ENCODE measurements at regions not wholly inside any gene's neighbourhood (a gene's known extent, or its start where the extent isn't known, plus 50 kb on each side); places are given as distances from the start of the nearest gene placed in this dataset.

DNA sequence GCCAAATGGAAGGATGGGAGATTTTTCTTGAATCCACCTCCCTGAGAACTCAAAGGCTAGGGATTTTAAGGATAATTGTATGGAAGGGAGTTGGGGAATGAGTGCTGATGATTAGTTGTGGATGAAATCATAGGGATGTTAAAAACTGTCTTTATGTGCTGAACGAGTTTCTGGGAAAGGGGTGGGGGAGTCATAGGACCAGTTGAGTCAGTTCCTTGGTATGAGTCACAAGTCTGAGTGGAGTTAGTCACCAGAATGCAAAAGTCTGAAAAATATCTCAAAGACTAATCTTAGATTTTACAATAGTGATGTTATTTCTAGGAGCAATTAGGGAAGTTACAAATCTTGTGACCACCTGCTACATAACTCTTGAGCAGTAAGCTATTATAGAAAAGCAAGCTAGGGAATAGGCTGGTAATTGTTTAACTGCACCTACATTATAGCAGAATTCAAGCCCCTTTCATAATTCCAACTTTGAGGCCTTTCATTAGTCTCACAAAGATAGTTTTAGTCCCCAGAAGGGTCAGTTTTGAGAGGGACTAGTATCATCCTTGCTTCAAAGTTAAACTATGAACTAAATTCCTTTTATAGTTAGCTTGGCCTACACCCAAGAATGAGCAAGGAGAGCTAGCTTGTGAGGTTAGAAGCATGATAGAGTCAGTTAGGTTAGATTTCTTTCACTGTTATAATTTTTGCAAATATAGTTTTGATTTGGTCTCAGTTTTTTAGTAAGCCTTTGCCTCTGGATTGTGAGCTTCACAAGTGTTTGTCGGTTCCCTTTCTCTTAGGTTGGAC lies 668.0 kb downstream of the ETS1 start:
- DNase-seq: peak; percentile 20

DNA sequence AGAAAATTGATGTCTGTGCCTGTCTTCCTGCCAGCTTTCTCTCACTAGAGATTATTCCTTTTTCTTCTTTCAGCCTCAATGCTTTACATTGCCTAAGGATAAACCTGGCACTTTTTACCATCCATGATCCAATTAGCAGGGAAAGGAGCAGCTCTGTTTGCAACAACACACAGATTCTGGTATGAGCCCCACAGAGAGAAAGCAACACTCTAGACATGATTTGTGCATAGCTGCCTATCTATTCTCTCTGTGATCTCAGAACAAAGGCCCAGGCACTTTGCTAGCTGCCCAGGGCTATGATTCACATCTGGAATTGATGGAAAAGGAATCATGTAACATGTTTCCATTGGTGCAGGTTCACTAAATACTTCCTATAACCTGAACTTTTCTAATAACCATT lies 685.0 kb downstream of the ETS1 start:
- no peak for DNase-seq

DNA sequence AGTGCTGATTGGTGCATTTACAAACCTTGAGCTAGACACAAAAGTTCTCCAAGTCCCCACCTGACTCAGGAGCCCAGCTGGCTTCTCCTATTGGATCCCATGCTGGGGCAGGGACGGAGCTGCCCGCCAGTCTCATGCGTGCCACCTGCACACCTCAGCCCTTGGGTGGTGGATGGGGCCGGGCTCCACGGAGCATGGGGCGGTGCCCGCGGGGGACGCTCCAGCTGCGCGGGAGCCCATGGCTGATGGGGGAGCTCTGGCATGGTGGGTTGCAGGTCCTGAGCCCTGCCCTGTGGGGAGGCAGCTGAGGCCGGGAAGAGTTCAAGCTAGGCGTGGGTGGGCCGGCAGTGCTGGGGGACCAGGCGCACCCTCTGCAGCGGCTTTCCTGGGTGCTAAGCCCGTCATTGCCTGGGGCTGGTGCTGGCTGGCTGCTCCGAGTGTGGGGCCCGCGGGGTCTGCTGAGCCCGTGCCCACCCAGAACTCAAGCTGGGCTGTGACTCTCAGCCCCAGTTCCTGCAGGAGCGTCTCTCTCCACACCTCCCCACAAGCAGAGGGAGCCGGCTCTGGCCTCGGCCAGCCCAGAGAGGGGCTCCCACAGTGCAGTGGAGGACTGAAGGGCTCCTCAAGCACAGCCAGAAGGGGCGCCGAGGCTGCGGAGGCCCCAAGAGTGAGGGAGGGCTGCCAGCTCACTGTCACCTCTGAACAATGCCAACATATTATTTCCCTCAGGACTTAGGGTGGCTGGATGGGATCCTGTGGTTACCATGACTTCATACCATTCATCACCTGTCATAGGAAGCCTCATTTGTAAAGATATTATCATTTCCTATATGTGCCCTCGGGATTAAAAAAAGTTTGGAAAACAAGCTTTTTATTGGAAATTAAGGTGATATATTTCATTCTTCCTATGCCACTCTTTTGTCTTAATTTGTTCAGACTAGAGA lies 688.7 kb downstream of the ETS1 start:
- no peak for DNase-seq

DNA sequence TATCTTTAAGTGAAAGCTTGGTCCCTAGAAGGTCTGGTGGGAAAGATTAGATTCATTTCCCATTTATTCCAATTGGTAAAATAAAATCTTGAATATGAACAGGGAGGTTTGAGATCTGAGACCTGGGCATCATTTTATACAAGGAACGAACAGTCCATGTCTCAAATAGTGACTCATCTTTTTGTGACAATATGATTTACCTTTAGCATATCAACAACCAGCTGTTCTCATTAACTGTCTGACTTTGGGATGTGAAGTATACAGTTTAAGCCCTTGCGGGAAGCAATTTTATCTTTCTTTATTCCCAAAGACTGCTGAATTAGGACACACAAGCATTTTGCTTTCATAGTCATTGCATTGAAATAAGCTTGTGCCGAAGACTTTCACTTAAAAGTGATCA lies 691.6 kb downstream of the ETS1 start:
- no peak for DNase-seq

DNA sequence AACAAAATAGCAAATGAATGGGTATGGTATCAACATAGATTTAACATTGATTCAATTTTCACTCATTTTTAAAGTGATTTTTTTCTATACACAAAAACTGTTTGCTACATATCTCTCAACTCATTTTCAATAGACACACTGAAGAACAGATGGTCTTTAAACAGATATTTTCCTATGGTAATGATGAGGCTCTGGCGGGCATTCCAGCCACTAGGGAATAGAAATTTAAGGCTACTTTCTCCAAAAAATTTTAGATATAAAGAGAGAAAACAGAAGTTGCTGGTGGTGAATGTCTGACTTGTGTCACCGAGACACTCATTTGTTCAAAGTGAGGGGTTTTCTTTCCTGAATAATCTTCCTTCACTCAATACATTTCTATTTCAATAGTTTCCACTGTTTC lies 693.0 kb downstream of the ETS1 start:
- DNase-seq: no peak

DNA sequence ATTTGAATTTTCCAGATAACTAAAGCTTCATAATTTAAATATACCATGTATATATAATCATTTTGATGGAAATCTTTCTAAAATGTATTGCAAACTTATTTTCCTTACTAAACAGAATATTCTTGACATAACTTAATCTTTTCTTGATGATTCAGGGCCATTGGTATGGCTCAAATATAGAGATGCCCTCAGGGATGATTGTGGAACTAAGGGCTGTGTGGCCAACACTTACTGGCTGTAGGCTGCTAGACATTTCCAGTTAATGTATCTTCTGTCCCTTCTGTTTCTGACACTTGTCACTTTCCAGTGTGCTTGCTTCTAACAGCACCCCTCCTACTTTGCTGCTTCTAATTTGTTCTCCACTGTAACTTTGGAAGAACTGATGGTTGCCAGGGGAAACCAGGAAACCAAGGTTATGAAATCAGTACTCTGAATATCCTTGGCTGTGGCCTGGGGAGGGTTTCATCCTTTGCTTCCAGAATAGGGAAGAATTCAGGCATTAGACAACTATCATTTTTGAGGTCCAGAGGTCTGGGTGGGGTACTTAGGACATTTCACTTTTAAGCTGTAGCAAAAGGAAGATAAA lies 697.2 kb downstream of the ETS1 start:
- DNase-seq: no peak

DNA sequence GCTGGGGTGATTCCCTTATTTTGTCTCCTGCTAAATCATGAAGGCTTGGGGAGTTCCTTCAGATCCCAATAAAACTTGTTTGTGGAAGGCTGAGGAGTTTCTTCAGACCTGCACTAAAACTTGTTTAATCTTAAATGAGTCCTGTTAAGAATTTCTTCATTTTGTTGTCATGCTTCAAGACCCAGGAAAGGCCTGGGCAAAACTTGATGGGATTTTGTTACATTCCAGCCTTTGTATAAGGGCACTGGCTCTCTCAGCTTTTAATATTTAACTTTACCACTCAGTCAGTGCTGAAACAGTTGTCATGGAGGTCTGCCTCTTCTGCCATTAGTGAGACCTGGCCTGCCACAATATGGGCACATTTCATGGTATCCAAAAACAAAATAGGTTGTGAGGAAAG lies 699.0 kb downstream of the ETS1 start:
- no peak for DNase-seq

DNA sequence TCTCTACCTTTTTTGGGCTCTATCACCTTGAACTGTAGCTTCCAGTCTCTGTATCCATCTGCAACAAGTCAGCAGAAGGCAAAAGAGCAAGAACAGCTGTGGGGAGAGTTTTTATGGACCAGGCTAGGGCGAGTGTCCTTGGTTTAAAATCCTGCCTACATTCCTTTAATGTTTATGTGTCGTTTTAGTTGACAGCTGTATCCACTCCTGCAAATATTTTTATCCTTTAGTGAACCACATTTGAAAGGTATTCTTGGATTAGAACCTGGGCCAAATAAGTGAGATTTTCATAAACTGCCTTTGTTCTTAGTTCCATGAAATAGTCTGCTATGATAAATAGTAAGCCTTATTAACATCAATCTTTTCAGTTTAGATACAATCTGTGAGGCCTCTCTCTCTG lies 712.2 kb downstream of the ETS1 start:
- DNase-seq: no peak

DNA sequence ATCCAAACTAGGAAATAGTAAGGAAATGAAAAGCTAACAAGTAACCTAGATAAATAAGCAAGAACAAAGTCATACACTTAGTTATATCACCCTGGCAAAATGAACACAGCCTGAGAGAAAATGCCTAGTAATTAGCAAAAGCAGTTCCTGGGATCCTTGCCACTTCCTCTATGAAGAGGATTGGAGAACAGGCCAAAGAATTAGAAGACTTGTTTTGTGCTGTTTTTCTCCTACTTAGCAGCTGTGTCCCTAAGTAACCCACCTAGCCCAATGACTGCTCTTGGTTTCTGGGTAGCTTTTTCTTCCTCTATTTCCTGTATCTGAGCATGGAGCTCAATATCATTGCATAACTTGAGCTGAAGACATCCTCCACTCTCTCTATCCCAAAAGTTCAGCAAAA lies 713.9 kb downstream of the ETS1 start:
- DNase-seq: no peak

DNA sequence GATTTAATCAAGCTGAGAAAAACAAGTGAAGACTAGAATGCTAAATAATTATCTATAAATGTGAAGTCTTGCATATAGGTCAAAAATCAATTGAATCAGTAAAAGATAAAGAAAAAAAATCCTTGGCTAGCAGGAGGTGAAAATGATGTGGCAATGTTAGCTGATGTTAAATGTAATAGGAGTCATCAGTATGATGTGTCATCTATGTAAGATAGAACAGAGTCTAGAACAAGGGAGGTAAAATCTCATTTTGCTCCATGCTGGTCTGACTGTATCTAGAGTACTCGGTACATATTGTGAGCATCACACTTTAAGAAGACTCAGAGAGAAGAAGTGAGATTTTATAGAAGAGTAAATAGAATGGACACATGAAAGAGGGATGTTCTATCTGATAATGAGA lies 721.2 kb downstream of the ETS1 start:
- DNase-seq: no peak

DNA sequence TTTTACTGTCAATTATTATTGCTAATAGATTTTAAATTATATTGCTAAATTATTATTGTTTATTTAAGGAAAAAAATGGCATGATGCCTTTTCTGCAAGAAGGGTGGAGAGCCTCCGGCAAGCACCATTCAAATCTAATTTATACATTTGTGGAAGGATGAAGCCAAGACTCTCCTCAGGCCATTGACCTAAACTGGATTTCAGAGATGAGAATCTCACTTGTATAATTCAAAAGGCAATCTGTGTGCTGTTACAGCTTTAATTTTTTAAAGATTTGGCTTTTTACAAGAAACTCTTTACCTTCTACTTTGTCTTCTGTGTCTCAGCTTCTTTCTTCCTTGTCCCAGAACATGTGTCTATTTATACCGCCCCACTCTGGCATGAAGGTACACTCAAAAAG lies 722.5 kb downstream of the ETS1 start:
- DNase-seq: no peak

DNA sequence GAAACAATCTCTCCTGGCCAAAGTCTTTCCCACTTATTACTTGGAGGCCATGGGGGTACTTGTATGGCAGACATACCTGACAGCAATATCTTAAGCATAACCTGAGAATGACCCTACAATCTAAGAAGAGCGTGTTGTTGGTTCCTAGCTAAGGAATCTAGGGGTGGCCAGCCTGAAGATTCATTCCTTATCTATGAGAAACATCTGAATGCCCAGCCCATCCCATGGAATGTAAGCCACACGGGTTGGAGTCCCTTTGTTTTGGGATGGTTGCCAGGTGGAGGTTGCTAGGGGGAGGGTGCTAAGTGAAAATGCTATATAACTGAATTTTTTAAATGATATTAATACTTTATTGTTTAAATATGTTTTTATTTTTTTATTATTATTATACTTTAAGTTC lies 725.0 kb downstream of the ETS1 start:
- DNase-seq: no peak

DNA sequence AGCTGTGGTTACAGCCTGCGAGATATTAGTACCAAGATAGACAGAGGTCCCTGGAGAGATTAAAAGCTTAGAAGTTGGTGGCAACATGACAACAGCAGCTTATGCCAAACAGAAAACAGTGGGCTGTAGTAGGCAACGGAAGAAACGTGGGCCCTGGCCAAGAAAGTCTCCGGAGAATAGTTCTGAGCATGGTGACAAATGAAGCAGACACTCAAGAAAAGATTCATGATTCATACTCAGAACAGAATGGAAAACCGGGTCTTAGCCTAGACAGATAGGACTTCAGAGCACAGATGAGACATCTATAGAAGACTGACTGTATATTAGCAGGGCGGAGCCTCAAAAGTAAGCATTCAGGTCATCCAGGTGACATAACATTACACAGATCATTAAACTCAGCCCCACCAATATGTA lies 727.4 kb downstream of the ETS1 start:
- DNase-seq: no peak

DNA sequence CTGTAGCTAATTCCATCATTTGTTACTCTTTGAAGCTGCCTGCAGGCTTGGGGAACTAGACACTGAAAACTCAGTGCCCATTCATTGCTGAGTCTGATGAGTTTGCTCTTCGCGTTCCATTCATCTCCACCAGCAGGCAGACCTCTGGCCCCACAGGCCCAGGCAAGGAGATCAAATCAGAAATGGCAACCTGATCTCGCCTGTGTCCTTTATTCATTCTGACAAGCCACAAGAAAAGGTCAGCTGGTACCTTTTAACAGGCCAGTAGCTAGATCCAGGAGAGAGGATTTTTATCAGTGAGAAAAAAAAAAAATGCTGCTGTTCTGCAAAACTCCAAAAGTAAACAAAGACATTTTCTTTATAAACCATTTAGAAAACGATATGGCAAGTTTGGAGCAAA lies 742.5 kb downstream of the ETS1 start:
- no peak for DNase-seq

DNA sequence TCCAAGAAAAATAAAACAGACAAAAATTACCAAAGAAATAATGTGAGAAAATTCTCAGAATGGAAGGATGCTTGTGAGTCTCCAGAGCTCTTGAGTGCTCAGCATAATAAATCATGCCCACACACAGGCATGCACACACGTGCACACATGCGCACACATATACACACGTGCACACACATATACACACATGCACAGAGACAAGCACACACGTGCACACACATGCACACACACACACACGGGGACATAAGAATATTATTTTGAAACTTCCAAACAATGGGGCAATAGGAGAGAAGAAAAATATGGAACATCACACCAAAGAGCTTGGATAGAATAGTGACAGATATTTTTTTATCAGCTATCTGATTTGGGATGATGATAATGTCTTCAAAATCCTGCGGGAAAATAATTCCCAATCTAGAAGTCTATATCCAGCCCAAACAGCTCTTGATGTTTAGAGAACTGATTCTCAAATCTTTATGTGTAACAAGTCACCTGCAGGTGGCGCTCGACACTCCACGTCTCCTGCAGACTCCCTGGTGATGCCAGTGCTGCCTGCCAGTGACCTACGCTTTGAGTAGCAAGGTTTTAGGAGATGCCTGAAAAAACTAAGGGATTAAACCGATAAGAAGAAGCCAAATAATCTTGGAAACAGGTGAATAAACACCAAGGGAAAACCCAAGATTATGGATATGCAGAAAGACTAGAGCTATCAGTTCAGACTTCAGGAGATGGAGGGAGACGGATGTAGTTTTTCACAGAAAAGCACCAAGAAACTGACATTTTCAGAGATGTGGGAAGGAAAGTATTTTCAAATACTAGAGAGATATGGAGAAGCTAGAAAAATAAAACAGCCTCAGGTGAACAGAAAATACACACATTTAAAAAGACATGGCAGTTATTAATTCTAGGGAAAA lies 743.6 kb downstream of the ETS1 start:
- peak; percentile 86 for DNase-seq

DNA sequence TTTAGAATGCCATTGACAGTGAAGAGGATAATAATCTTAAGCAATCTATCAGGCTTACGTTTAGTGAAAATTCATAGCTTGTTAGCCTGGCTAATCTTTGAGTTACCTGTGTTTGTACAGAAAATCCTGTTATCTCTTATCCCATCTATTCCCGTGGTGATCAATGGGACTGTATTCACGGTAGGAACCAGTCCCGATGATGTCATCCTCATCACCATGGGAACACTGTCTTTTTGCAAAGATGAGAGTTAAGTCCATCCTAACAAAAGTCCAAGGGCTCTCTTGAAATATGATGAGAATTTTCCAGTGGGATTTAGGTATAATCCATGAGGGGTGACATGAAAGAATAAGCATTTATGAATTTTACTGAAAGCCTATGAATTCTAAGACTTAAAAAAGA lies 762.2 kb downstream of the ETS1 start:
- DNase-seq: no peak

DNA sequence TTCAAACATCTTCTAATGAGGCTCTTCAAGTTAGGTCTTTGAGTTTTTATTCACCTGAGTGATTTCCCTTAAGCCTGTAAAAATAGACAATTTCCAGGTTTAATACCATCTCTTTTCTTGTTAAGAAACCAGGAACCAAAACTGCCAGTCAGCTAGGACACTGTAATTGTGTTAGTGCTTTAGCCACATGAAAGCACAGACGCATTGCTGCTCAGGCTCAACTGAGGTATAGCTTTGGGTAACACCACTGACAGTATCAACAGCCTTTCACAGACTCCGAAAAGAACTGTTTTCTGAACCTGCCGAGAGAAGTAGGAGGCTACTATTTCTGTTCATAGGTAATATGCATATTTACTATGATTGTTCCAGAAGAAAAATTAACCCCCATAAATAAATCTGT lies 768.7 kb downstream of the ETS1 start:
- DNase-seq: no peak

DNA sequence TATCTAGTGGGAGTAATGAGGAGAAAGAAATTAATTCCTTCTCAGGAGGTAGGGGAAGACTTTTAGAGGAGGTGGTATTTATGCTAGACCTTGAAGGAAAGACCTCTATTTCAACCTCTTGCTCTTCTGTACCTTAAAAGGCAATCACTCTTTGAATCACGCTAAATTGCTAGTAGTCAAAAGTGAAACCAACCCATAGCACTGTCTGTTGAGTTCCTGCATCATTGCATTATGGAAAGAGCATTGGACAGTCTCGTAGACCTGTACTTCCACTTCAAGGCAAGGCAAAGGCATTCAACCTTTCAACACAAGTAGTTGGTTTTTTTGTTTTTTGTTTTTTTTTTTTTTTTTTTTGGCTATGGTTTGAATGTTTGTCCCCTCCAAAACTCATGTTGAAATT lies 770.4 kb downstream of the ETS1 start:
- DNase-seq: no peak

DNA sequence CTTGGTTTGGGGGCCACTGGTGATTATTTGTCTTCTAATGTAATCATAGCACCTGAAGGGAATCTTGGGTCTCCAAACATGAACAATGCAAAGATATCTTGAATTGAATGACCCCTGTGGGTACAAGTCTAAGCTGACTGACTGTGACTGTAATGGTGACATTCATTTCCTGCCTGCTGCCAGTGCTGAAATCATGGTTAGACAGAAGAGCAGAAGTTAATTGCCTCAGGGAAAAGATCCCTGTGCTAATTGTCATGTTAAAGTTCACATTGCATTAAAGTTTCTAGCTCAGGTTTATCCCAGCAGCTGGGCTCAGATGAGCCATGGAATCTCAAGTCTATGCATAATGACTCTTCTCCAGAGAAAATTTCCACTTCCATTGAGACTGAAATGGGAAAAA lies 772.0 kb downstream of the ETS1 start:
- DNase-seq: no peak

DNA sequence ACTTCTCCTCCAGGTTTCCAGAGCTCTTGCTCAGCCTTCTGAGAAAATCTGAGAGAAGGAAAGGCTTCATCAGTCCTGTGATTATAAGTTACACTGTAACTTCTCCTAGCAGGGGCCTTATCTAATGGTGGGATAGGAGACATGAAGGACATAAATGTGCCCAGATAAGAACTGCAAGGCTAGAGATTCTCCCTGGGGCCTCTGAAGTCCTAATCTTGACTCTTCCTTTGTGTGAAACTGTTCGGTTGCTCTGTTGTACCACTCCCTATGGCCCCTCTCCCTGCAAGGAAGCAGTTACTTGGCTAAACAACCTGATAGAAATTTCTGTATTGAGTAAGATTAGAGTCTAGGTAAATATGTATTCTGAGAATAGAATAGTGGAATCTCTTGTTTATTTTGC lies 780.9 kb downstream of the ETS1 start:
- DNase-seq: no peak

DNA sequence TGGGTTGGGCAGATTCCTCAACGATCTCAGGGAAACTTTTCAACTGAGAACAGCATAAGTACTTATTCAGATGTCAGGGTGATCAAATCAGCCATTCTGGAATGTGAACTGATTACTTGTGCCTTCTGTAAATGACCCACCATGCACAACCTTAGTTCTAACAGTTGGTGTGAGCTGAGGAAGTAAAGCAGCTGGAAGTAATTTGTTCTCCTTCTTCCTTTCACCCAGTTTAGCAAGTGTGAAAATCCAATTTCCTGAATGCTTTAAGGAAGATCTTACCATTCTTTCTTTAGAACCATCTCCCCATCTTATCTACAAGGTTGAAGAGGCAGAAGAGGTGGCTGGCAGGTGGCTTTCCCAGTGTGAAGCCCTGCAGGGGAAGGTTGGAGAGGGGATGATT lies 781.6 kb downstream of the ETS1 start:
- no peak for DNase-seq

DNA sequence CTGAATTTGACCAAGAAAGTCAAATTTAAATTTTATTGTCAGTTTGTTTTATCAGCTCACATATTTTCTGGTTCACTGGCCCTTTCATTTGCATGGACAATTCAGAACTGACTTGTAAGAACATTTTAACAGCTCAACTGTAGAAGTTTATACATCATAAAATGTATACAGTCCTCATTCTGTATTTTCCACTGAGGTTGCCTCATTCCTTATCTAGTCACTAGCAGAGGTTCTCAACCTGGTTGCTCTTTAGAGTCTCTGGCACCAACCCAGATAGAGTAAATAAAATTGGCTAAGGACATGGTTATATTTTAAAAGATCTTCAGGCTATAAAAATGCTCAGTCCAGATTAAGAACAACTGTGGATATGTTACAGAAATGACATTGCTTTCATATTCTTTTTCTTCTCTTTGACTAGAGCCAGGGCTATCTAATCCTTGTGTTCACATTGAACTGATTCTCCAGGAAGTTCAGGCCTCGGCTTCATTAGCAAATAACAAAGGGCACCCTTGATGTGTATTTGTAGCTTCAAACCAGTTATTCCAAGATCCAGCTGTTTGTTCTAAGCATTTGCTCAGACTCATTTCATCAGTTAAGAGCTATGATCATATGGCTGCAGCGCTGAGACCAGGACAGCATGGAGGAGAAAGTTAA lies 782.5 kb downstream of the ETS1 start:
- DNase-seq: no peak

All from activated CD4-positive, alpha-beta T cell treated with anti-CD3 and anti-CD28 coated beads for 48 hours (primary cell).